ENCODE measurements at regions not wholly inside any gene's neighbourhood (a gene's known extent, or its start where the extent isn't known, plus 50 kb on each side); places are given as distances from the start of the nearest gene placed in this dataset.

DNA sequence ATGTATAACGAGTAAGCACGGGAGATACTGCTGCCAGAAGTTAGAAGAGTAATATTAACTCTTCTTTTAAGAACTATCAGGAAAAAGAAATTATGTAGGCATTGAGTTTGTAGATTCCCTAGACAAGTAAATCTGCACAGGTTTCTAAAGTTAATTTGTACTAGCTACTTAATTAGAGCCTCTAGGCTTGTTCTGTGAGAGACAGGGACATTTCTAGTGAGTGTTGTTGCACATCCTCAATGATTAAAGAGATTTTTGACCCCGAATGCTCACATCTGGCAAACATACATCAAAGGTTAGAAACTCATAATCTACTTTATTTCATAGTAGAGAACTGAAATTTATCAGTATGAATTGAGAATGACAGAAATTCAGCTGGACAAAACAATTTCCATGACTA is 669.0 kb upstream of the CDH7 start (continued):
- TF ChIP-seq, protein P1, sequence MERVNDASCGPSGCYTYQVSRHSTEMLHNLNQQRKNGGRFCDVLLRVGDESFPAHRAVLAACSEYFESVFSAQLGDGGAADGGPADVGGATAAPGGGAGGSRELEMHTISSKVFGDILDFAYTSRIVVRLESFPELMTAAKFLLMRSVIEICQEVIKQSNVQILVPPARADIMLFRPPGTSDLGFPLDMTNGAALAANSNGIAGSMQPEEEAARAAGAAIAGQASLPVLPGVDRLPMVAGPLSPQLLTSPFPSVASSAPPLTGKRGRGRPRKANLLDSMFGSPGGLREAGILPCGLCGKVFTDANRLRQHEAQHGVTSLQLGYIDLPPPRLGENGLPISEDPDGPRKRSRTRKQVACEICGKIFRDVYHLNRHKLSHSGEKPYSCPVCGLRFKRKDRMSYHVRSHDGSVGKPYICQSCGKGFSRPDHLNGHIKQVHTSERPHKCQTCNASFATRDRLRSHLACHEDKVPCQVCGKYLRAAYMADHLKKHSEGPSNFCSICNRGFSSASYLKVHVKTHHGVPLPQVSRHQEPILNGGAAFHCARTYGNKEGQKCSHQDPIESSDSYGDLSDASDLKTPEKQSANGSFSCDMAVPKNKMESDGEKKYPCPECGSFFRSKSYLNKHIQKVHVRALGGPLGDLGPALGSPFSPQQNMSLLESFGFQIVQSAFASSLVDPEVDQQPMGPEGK (CRISPR knock-in tag; IDR thresholded peaks at IDR 0.05; ENCODE audit: borderline replicate concordance) = no peak
- TF ChIP-seq ARNTL (CRISPR knock-in tag; IDR thresholded peaks at IDR 0.05; ENCODE audit: borderline replicate concordance, low read depth) = no peak

DNA sequence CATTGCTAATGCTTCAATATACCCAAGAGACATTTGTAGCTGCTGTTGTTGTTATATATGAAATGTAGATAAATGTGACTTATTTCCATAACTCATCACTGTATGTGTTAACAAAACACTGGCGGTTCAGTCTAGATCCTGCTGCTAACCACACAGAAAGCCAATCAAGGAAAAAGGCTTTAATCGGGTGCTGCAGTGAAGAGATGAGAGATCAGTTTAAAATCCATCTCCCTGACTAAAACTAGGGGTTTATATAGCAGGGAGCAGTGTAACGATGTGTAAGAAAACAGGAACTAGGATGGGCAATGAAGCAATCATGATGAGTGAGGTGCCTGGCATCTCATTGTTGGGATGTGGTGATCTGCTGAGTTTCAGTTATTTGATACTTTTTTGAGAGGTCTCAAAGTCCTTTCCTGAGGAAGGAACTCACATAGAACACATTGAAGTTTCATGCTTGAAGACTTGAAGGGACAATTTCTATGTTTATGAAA is 677.7 kb upstream of the CDH7 start:
- no peak for TF ChIP-seq ZC3H10 (CRISPR knock-in tag; IDR thresholded peaks at IDR 0.05)
- TF ChIP-seq ZNF8 (CRISPR knock-in tag; IDR thresholded peaks at IDR 0.05) = no peak
- TF ChIP-seq, protein P2, sequence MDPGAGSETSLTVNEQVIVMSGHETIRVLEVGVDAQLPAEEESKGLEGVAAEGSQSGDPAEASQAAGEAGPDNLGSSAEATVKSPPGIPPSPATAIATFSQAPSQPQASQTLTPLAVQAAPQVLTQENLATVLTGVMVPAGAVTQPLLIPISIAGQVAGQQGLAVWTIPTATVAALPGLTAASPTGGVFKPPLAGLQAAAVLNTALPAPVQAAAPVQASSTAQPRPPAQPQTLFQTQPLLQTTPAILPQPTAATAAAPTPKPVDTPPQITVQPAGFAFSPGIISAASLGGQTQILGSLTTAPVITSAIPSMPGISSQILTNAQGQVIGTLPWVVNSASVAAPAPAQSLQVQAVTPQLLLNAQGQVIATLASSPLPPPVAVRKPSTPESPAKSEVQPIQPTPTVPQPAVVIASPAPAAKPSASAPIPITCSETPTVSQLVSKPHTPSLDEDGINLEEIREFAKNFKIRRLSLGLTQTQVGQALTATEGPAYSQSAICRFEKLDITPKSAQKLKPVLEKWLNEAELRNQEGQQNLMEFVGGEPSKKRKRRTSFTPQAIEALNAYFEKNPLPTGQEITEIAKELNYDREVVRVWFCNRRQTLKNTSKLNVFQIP (CRISPR knock-in tag; IDR thresholded peaks at IDR 0.05; ENCODE audit: borderline replicate concordance, low read depth) = no peak
- no peak for TF ChIP-seq ARNTL (CRISPR knock-in tag; IDR thresholded peaks at IDR 0.05; ENCODE audit: borderline replicate concordance, low read depth)
- no peak for TF ChIP-seq ZNF70 (CRISPR knock-in tag; IDR thresholded peaks at IDR 0.05)
- TF ChIP-seq ESRRG (CRISPR knock-in tag; IDR thresholded peaks at IDR 0.05) = no peak
- TF ChIP-seq ZFP3 (CRISPR knock-in tag; IDR thresholded peaks at IDR 0.05) = no peak
- TF ChIP-seq RARB (CRISPR knock-in tag; IDR thresholded peaks at IDR 0.05) = no peak
- TF ChIP-seq TOX (CRISPR knock-in tag; IDR thresholded peaks at IDR 0.05; ENCODE audit: borderline replicate concordance) = no peak
- no peak for TF ChIP-seq BACH2 (CRISPR knock-in tag; IDR thresholded peaks at IDR 0.05; ENCODE audit: borderline replicate concordance)
- TF ChIP-seq, protein P3, sequence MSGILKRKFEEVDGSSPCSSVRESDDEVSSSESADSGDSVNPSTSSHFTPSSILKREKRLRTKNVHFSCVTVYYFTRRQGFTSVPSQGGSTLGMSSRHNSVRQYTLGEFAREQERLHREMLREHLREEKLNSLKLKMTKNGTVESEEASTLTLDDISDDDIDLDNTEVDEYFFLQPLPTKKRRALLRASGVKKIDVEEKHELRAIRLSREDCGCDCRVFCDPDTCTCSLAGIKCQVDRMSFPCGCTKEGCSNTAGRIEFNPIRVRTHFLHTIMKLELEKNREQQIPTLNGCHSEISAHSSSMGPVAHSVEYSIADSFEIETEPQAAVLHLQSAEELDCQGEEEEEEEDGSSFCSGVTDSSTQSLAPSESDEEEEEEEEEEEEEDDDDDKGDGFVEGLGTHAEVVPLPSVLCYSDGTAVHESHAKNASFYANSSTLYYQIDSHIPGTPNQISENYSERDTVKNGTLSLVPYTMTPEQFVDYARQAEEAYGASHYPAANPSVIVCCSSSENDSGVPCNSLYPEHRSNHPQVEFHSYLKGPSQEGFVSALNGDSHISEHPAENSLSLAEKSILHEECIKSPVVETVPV (CRISPR knock-in tag; IDR thresholded peaks at IDR 0.05) = no peak
- no peak for TF ChIP-seq TCF4 (CRISPR knock-in tag; IDR thresholded peaks at IDR 0.05; ENCODE audit: borderline replicate concordance)
- no peak for TF ChIP-seq OSR1 (CRISPR knock-in tag; IDR thresholded peaks at IDR 0.05)
- no peak for TF ChIP-seq ISL1 (CRISPR knock-in tag; IDR thresholded peaks at IDR 0.05)
- no peak for TF ChIP-seq ZFP30 (CRISPR knock-in tag; IDR thresholded peaks at IDR 0.05)
- ATAC-seq = no peak

DNA sequence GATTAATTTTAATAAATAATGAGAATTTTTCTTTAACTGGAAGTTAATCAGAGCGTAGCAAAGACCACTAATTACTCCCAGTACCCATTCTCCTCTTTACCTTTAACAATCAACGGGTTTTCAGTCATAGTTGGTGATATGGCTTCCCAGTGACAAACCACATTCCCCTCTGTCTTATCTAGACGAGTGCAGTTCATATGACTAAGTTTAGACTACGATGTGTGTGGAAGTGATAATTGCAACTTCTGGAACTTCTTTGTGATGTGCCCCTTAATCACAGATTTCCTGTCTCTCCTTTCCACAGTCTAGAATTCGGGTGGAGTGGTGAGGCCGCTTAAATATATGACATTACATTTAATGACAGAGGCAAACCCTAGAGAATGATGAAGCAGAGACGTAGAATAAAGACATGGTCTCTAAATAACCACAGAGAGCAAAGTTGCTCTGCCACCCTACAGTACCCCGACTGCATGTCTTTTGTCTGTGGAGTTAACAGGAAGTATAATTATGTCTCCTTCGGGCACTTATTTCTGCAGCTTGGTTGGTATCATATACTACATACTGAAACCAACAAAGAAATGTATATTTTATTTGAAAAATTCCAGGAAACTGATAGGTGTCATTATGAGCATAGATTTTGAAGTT is 693.3 kb upstream of the CDH7 start:
- TF ChIP-seq, protein P1 (CRISPR knock-in tag; IDR thresholded peaks at IDR 0.05; ENCODE audit: borderline replicate concordance) = no peak
- TF ChIP-seq TCF4 (CRISPR knock-in tag; IDR thresholded peaks at IDR 0.05; ENCODE audit: borderline replicate concordance) (no peak), SNAI2 (CRISPR knock-in tag; IDR thresholded peaks at IDR 0.05) (no peak), ZFP30 (CRISPR knock-in tag; IDR thresholded peaks at IDR 0.05) (no peak)
- TF ChIP-seq, protein P2 (CRISPR knock-in tag; IDR thresholded peaks at IDR 0.05; ENCODE audit: borderline replicate concordance, low read depth) = no peak

DNA sequence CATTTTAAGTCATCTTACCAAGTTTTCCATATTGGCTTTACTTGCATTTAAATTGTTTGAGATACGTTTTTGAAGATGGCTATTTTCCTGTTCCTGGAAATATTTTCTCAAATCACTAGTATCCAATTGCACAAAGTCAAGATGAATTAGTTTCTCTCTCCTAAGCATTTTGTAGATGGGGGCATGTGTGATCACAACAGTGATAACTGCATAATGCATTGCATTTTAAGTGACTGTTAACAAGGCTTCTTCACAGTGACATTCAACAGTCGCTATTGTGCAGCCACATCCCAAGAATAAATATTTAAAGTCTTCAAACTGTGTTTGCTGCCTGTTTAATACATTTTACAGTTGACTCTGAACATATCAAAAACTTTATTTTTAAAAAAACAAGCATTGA is 694.2 kb upstream of the CDH7 start:
- no peak for TF ChIP-seq ZC3H10 (CRISPR knock-in tag; IDR thresholded peaks at IDR 0.05)
- no peak for TF ChIP-seq GLIS3 (CRISPR knock-in tag; IDR thresholded peaks at IDR 0.05)
- TF ChIP-seq, protein P4, sequence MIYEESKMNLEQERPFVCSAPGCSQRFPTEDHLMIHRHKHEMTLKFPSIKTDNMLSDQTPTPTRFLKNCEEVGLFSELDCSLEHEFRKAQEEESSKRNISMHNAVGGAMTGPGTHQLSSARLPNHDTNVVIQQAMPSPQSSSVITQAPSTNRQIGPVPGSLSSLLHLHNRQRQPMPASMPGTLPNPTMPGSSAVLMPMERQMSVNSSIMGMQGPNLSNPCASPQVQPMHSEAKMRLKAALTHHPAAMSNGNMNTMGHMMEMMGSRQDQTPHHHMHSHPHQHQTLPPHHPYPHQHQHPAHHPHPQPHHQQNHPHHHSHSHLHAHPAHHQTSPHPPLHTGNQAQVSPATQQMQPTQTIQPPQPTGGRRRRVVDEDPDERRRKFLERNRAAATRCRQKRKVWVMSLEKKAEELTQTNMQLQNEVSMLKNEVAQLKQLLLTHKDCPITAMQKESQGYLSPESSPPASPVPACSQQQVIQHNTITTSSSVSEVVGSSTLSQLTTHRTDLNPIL (CRISPR knock-in tag; IDR thresholded peaks at IDR 0.05; ENCODE audit: low read depth) = no peak
- TF ChIP-seq, protein P3 (CRISPR knock-in tag; IDR thresholded peaks at IDR 0.05) = no peak
- no peak for ATAC-seq

More for the DNA sequence above, 693.3 kb upstream of the CDH7 start:
- ATAC-seq = no peak
